ENCODE measurements at regions not wholly inside any gene's neighbourhood (a gene's known extent, or its start where the extent isn't known, plus 50 kb on each side); places are given as distances from the start of the nearest gene placed in this dataset. TPM values are rescaled to one million over a fixed set of nuclear protein-coding genes. Genes with fewer than 3 reads are reported as not detected.
"Not testable (repeated sequence)": the region's sequence is repeated elsewhere in the genome, so short reads cannot be mapped to it uniquely, and the experiment has no call there.

- DNase-seq = not testable (repeated sequence)
Measured at GRCh38 chr21:10431995-10432394, 89.4 kb upstream of the TPTE start.

- DNase-seq = not testable (repeated sequence)
Measured at GRCh38 chr21:10432456-10432855, 88.9 kb upstream of the TPTE start.

GRCh38 chr21:10437977-10438376, 83.4 kb upstream of the TPTE start:
- DNase-seq = not testable (repeated sequence)

GRCh38 chr21:10440639-10441038, 80.7 kb upstream of the TPTE start:
- DNase-seq = not testable (repeated sequence)

- not testable (repeated sequence) for DNase-seq
Measured at GRCh38 chr21:10442018-10442417, 79.4 kb upstream of the TPTE start.

GRCh38 chr21:10445685-10446084, 75.7 kb upstream of the TPTE start:
- not testable (repeated sequence) for DNase-seq

GRCh38 chr21:10449451-10449850, 71.9 kb upstream of the TPTE start:
- DNase-seq = not testable (repeated sequence)

- DNase-seq = not testable (repeated sequence)
Measured at GRCh38 chr21:10451274-10451673, 70.1 kb upstream of the TPTE start.

- DNase-seq = not testable (repeated sequence)
Measured at GRCh38 chr21:10457765-10458164, 63.6 kb upstream of the TPTE start.

- DNase-seq = not testable (repeated sequence)
Measured at GRCh38 chr21:10460957-10461356, 60.4 kb upstream of the TPTE start.

- DNase-seq = not testable (repeated sequence)
Measured at GRCh38 chr21:10461445-10461844, 59.9 kb upstream of the TPTE start.

- DNase-seq = no peak
Measured at GRCh38 chr21:10463156-10463555, 58.2 kb upstream of the TPTE start.

GRCh38 chr21:10464975-10465374, 56.4 kb upstream of the TPTE start:
- DNase-seq = no peak

- DNase-seq = not testable (repeated sequence)
Measured at GRCh38 chr21:10465524-10466110, 55.8 kb upstream of the TPTE start.

GRCh38 chr21:10466200-10466599, 55.2 kb upstream of the TPTE start:
- no peak for DNase-seq

Small RNAs in the stretch of these regions (small RNA-seq; reads per million reads assigned to genes)
- gene AF254983.2 (ENCODE audit: low replicate concordance) = not detected

Measured in tongue (tissue), 2 donors.